ENCODE measurements at regions not wholly inside any gene's neighbourhood (a gene's known extent, or its start where the extent isn't known, plus 50 kb on each side); places are given as distances from the start of the nearest gene placed in this dataset.

DNA sequence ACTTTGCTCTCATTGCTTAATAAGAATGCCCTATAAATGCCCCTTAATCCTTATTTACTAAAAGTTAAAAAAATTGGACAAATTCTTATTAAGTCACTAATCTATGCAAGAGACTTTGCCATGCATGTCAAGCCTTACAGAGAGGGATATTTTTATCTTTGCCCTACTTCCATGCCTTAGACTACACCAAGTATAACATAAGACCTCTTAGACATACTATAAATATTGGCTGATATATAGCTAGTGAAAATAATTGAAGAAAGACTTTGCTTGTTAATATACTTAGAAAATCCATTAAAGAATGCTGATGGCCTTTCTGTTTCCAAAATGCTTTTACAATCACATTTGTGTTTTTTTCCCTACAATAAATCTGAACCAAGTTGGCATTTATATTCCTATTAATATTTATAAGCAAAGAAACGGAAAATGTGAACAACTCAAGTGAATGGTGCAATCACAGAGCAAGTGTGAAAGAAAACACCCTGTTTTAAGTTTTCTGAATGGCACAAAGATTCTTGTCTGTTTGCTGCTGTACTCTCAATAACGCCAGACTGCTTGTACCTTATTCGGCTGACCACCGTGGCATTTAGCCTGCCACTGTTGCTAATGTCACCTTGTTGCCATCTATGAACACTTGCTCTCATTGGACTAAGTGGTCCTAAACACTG lies 105.0 kb downstream of the MC4R start:
- CTCF ChIA-PET, result no interaction called here
- Histone ChIP-seq H3K4me1 (ENCODE audit: control insufficient read depth, insufficient read depth, low read length) (no peaks in the 10 kb centered on the region), H3K9me3 (replicated peaks; ENCODE audit: control insufficient read depth, insufficient read depth, low read length) (no peaks in the 10 kb centered on the region; the same call in 2 of the 3 replicates), H2AFZ (ENCODE audit: control insufficient read depth, low read depth, low read length) (no peak overlapping the region), H3K9ac (ENCODE audit: control insufficient read depth, insufficient read depth, low read length) (no peak overlapping the region), H3K4me2 (ENCODE audit: control insufficient read depth, insufficient read depth) (no peak overlapping the region), H3K4me3 (no peak overlapping the region), H3K27ac (ENCODE audit: control insufficient read depth, insufficient read depth) (no peak overlapping the region), H3K36me3 (ENCODE audit: control insufficient read depth in 2 of 2, insufficient read depth in 2 of 2, low read length in 1 of 2) (no peaks in the 10 kb centered on the region), H4K20me1 (ENCODE audit: control insufficient read depth, insufficient read depth) (no peaks in the 10 kb centered on the region), H3K27me3 (replicated peaks in 1 of 2; ENCODE audit: control insufficient read depth in 2 of 2, insufficient read depth in 2 of 2, low read length in 1 of 2) (no peaks in the 10 kb centered on the region), H3K79me2 (ENCODE audit: control insufficient read depth, insufficient read depth, low read length) (no peaks in the 10 kb centered on the region)
- SMC1A ChIA-PET (ENCODE audit: uncharacterized antibody, unreplicated experiment), result no interaction called here
- RAD21 ChIA-PET (ENCODE audit: unreplicated experiment), result no interaction called here
- POLR2A ChIA-PET, result no interaction called here
- TF ChIP-seq TCF3 (IDR thresholded peaks at IDR 0.05; ENCODE audit: borderline replicate concordance, insufficient read depth, low read depth, low read length) (no peak), SMAD5 (IDR thresholded peaks at IDR 0.05; ENCODE audit: low read depth) (no peak), ZNF592 (IDR thresholded peaks at IDR 0.05) (no peak), TARDBP (IDR thresholded peaks at IDR 0.05; ENCODE audit: borderline replicate concordance) (no peak), CEBPZ (IDR thresholded peaks at IDR 0.05; ENCODE audit: low read depth, low read length) (no peak), POLR2AphosphoS5 (IDR thresholded peaks at IDR 0.05; ENCODE audit: low read length) (no peak), MYB (IDR thresholded peaks at IDR 0.05; ENCODE audit: borderline replicate concordance, low read depth, low read length) (no peak), STAT3 (IDR thresholded peaks at IDR 0.05; ENCODE audit: low read depth, low read length) (no peak)
- TF ChIP-seq, protein P1, sequence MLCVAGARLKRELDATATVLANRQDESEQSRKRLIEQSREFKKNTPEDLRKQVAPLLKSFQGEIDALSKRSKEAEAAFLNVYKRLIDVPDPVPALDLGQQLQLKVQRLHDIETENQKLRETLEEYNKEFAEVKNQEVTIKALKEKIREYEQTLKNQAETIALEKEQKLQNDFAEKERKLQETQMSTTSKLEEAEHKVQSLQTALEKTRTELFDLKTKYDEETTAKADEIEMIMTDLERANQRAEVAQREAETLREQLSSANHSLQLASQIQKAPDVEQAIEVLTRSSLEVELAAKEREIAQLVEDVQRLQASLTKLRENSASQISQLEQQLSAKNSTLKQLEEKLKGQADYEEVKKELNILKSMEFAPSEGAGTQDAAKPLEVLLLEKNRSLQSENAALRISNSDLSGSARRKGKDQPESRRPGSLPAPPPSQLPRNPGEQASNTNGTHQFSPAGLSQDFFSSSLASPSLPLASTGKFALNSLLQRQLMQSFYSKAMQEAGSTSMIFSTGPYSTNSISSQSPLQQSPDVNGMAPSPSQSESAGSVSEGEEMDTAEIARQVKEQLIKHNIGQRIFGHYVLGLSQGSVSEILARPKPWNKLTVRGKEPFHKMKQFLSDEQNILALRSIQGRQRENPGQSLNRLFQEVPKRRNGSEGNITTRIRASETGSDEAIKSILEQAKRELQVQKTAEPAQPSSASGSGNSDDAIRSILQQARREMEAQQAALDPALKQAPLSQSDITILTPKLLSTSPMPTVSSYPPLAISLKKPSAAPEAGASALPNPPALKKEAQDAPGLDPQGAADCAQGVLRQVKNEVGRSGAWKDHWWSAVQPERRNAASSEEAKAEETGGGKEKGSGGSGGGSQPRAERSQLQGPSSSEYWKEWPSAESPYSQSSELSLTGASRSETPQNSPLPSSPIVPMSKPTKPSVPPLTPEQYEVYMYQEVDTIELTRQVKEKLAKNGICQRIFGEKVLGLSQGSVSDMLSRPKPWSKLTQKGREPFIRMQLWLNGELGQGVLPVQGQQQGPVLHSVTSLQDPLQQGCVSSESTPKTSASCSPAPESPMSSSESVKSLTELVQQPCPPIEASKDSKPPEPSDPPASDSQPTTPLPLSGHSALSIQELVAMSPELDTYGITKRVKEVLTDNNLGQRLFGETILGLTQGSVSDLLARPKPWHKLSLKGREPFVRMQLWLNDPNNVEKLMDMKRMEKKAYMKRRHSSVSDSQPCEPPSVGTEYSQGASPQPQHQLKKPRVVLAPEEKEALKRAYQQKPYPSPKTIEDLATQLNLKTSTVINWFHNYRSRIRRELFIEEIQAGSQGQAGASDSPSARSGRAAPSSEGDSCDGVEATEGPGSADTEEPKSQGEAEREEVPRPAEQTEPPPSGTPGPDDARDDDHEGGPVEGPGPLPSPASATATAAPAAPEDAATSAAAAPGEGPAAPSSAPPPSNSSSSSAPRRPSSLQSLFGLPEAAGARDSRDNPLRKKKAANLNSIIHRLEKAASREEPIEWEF (IDR thresholded peaks at IDR 0.05; ENCODE audit: insufficient replicate concordance, low read depth, low read length), result no peak
- no peak for FAIRE-seq
- WGBS (ENCODE audit: insufficient coverage, insufficient replicate concordance, low lambda C conversion rate, missing lambda C conversion rate), result 17% methylated on average over 4 of the region's 4 CpGs
- DNase-seq (ENCODE audit: low read depth, low spot score), result no peak
- no TSS peak for BruUV-seq (replicated peaks)
- intact Hi-C loops (cut with micrococcal nuclease; ENCODE audit: unreplicated experiment), result no loop called here
- ATAC-seq, result no peak
- in situ Hi-C loops (cut with MboI), result no loop called here

Measured in GM12878 (cell line).